Glomerular visceral epithelial cell (primary cell): ENCODE measurements at regions not wholly inside any gene's neighbourhood (a gene's known extent, or its start where the extent isn't known, plus 50 kb on each side); places are given as distances from the start of the nearest gene placed in this dataset.
"Not testable (repeated sequence)": the region's sequence is repeated elsewhere in the genome, so short reads cannot be mapped to it uniquely, and the experiment has no call there.

Experiments used
- DNase-seq: peaks from one replicate; pipeline ENCODE4 v3.0.0-alpha.2; 2016; ENCODE audit errors: extremely low spot score

DNA sequence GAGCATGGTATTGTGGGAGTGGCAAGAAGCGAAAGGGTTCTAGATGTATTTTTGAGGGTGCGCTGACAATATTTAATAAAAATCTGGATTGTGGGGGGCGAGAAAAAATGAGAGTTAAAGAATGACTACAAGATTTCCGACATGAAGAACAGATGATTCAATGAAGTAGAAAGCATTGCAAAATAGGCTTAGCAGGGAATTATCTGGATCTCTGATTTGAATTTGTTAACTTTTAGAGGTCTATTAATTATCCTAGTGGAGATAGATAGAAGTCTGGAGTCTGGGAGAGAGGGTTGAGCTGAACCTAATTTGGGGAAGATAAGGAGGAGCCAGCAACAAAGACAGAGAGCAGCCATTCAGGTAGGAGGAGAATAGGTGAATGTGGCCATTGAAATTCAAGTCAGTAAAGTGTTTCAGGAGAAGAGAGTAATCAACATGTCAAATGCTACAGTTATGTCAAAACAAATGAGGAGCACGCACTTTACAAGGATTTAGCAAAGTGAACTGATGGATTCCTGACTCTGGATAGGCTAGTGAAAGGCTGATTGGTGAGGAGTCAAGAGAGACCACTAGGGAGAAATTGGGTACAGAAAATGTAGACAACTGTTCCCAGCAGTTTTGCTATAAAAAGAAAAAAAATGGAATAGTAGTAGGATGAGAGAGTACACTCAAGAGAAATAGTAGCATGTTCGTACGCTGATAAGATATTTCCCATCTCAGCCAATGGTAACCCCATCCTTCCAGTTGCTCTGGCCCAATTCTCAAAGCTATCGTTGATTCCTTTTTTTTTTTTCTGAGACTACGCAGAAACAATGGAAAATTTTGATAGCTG, 393.2 kb upstream of the CXADR start:
- no peak for DNase-seq

DNA sequence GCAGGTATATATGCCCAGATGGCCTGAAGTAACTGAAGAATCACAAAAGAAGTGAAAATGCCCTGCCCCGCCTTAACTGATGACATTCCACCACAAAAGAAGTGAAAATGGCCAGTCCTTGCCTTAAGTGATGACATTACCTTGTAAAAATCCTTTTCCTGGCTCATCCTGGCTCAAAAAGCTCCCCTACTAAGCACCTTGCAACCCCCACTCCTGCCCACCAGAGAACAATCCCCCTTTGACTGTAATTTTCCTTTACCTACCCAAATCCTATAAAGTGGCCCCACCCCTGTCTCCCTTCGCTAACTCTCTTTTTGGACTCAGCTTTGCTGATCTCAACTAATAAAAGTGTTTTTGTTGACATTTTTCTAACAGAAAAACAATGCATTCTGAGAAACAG, 385.4 kb upstream of the CXADR start:
- DNase-seq = not testable (repeated sequence)

DNA sequence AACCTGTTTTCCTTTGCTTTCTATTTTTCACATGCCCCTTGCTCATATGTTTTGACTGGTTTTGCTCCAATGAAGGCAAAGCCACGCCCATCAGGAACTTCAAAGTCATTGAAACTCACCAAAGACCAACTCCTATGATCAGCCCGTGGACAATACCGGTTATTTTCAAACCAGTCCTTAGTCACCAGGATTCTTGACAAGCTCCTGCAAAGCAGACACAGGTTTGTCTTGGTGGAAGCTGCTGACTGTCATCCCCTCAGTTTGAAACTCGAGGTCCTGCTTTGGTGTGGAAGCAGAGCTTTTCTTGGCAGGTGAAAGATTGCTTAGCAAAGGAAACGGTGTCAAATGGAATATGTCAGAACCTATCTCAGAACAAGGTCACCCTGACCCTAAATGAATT, 384.7 kb upstream of the CXADR start:
- no peak for DNase-seq

DNA sequence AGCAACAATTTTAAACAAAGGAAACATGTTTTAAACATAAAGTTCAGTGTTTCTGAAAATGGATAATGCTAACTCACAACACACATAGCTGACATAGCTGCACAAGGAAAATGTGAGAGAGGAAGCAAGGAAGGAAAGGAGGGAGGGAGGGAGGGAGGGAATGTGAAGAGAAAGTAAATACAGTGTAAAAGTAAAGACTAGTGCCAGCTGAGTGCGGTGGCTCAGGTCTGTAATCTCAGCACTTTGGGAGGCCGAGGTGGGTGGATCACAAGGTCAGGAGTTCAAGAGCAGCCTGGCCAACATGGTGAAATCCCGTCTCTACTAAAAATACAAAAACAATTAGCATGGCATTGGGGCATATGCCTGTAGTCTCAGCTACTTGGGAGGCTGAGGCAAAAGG, 373.7 kb upstream of the CXADR start:
- DNase-seq = not testable (repeated sequence)

DNA sequence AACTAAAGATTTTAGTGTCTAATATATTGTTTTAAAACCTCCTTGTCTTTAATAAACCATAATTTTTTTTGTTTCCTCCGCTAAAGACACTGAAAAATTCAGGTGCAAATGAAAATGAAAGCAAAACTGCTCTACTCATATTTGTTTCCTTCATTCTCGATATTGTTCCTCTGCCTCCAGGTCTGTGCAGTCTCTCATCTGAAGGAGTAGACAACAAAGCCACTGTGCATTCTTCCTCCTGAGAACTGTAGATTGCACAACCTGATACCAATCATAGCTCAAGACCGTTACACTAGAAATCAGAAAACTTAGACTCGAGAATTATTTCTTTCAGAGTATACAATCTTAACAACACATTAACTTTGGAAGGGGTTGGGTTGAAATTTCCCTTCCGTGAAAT, 373.1 kb upstream of the CXADR start:
- no peak for DNase-seq

DNA sequence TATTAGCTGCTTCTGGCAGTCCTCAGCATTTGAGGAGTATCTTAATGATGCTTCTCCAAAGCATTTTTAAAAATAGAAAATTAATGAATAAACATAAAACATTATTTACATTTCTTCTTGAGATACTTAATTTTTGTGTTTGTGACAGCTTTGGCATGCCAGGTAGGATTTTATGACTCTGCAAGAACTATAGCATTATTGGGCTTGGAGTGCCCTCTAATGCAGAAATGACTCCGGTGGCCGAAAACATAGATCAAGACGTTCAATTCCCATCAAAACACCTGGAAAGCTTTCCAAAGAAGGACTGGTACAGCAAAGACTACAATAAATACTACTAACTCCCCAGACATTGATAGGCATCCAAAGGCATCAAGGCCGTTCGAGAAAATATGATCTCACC, 366.4 kb upstream of the CXADR start:
- DNase-seq = no peak

DNA sequence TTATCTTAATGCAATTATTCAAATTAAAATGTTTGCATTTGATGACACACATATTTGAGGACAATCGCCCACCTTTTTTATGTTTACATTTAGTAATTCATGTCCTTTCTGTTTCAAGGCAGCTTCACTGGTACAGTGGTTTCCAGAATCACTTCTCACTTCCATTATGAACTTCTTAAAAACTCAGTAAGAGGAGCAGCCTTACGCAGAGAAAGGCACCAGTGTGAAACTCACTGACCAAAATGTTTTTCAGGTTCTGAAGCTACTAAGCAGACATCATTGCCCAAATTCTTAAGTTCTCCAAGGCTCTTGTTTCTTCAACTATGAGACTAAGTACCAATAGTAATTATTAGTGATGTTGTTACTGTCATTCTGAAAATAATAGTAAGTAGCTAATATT, 353.1 kb upstream of the CXADR start:
- DNase-seq = no peak

DNA sequence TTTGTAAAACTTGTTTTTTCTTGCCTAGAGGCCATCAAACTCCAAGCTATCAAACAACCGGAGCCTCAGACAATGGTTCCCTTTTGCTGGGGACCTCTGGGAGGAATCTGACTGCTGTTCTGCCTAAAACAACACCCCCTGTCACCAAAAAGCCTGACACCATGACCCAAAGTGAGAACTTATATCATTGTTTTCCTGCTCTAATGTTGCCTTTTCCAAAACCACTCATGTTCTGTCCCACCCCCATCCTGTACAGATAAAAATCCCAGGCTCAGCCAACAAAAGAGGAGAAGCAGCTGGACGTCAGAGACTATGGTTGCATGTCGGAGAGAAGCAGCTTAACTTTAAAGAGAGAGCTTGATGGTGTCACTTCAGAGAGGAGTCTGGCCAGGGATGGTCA, 327.2 kb upstream of the CXADR start:
- DNase-seq = no peak

DNA sequence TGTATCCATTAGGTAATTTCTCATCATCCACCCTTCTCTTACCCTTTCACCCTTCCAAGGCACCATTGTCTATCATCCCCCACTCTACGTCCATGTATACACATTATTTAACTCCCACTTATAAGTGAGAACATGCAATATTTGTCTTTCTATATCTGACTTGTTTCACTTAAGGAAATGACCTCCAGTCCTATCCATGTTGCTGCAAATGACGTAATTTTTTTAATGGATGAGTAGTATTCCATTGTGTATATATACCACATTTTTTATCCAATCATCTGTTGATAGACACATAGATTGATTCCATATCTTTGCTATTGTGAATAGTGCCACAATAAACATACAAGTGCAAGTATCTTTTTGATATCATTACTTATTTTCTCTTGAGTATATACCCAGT, 322.9 kb upstream of the CXADR start:
- DNase-seq = no peak

DNA sequence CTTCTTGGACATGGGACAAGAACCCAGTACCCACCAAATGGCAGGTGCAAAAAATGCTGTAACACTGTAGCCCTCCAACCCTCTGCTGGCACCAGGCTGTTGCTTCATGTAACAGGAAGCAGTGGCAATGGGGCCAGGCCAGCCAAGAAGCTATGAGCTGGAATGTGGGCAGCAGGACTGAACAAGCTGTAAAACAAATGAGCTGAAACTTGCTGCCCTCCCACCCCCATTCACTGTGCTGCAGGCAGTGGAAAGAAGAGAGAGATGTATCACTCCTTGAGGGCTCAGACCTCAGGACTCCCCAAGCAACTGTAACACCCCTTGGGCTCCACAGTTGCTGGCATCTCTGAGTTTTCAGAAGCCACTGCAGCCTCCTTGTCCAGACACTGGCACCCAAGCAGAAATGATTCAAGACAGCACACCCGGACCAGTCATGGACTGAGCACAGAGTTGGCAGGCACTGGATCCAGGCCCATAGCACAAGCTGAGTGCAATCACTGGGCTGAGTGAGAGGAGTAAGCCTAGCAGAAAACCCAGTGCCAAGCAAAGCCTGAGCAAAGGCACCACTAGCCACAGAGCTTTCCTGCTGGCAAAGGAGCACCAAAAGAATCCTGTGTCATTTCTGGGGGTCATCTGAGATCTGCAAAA, 321.4 kb upstream of the CXADR start:
- DNase-seq = no peak

DNA sequence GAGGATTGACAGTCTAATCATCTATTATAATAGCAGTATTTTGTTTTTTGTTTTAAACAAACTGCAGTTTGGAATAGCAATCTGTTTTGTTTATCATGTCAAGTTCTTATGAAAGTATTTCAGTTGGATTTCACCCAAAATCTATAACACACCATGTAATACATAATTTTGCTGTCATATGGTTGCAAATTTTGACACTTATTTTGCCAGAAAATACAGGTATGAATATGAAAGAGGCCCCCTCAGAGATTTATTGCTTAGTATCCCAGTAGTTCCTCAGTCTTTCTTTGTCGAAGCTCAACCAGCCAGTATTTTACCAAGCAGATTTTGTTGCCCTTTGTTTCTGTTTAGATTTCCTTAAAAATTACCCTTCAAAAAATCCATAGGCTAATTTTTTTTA, 317.5 kb upstream of the CXADR start:
- DNase-seq = no peak

DNA sequence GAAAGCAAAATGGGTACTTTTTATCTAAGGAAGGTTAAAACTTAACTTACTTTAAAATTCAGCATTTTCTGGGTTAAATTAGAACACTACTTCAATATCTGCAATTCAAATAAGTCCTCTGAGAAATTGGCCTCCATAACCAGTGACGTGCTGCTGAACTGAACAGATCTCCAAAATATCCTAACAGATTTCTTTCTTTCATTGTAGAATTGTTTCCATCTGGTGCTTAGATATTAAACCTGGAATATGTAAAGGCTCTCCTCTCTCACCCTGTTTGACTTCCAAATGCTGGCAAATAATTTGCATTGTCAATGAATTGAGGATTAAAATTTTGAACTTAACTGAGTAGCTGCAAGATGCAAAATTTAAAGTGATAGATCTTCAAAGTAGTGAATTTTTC, 316.9 kb upstream of the CXADR start:
- no peak for DNase-seq

DNA sequence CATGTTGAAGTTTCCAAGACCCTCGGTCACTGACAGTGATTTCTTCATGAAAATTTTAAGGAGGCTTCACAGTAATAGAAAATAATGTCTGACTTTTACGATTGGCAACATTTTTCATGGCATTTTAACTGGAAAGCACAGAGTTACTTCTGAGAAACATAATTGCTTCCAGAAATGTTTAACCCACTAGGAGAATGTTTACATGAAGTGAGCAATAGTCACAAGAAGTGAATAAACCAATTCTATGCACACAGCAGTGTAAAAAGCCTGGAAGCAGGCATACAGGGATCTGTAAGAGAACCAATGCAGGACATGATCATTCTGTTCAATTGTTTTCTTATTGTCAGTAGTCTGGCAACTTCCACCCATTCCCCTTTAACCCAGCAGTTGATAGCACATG, 316.2 kb upstream of the CXADR start:
- no peak for DNase-seq

DNA sequence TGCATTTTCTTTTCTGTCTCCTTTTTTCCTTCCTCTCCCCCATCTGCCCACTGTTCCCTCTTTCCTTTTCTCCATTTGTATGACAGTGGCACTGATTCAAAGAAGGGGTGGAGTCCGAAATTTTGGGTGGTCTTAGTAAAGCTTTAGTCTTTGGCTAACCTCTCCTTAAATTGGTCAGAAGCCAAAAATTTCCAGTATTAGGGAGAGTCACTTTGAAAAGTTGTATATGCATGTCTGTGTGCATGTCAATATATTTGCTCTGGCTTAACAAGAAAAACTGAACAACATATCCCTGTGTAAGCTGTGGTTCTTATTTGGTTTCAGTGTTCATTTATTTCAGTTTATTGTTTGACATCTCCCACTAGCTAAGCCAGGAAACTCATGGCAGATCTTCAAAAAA, 314.8 kb upstream of the CXADR start:
- DNase-seq = no peak

DNA sequence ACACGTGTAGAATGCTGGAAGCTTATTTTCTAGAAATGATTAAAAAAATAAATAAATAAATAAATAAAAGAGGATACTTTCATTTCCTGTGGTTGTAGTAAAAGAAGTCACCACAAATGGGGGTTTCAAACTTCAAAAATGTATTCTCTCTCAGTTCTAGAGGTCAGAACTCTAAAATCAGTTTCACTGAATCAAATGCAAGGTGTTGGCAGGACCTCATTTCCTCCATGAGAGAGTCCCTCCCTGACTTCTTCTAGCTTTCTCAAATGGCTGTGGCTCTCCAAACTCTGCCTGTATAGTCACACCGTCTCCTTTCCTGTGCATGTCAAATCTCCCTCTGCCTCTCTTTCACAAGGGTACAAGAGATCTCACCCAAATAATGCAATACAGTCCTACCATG, 312.6 kb upstream of the CXADR start:
- DNase-seq = no peak

DNA sequence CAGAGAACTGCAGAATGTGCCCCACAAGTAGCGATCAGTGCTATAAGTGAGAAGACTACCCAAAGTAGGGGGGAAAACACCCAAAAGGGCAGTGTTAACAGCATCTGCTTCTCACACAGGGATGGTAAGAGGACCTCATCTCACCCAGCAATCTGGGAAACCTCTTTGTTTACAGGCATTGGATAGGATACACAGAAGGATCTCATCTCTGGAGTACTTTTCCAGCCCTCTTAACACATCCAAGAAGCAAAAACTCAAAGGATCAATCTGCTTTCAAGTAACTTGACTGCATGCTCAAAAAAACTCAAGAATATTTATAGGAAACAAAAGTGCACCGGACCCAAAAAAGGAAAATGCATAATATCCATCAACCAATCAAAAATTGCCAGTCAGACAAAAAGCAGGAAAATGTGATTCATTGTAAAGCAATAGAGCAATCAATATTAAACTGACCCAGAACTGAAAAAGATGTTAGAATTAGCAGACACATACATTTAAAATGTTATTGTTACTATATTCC, 311.0 kb upstream of the CXADR start:
- DNase-seq = no peak

DNA sequence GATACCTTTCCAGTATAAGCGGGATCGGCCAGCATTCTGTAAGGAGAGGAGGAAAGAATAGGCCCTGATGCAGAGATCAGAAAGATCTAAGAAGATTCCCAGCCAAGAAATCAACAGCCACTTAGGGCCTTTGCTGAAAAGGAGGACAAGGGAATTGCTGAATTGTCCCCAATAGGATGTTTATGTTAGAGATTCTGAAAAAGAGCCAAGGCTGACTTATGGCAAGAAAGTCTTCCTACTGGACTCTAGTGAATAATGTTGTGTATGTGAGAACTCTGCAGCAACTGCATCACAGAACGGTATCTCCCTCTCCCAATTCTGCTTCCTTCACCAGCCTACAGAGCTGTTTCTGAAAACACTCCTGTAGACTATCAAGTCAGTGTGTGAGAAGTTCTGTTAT, 298.0 kb upstream of the CXADR start:
- DNase-seq = no peak

DNA sequence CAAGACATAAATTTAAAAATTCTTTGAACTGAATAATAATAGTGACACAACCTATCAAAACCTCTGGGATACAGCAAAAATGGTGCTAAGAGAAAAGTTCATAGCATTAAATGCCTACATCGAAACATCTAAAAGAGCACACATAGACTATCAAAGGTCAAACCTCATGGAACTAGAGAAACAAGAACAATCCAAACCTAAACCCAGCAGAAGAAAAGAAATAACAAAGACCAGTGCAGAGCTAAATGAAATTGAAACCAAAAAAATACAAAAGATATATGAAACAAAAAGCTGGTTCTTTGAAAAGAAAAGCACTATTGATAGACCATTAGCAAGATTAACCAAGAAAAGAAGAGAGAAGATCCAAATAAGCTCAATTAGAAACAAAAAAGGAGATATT, 293.8 kb upstream of the CXADR start:
- not testable (repeated sequence) for DNase-seq

DNA sequence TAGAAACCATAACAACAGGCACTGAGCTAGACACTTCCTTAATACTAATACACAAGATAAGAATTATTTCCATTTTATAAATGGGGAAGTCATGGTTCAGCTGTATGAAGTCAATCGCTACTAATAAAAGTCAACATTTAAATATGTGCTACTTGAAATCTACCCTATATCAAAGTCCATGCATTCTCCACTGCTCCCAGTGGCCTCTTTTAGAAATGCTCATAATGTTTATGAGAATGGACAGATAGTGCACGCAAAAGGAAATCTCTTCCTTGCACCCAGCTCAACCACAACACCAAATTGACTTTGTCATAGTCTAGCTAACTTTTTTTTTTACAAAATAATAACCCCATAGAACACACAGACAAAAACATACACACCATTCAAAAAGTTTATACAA, 281.7 kb upstream of the CXADR start:
- DNase-seq = no peak

DNA sequence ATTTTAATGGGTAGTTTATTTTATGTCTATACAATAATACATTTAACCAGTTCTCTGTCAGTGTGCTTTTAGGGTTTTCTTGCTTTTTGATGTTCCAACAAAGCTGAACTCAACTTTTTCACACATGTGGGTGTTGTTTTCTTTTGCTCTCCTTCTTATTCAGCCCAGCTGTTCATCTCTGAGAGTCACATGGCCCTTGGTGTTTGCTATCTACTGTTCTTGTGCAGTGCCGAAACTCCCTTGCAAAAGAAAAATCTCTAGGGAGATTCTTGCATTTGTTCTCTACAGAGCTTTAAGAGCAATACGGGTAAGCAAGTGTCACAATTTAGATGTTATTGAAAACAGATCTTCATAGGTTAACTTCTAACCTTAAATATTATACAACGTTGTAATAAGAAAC, 281.1 kb upstream of the CXADR start:
- DNase-seq = no peak

DNA sequence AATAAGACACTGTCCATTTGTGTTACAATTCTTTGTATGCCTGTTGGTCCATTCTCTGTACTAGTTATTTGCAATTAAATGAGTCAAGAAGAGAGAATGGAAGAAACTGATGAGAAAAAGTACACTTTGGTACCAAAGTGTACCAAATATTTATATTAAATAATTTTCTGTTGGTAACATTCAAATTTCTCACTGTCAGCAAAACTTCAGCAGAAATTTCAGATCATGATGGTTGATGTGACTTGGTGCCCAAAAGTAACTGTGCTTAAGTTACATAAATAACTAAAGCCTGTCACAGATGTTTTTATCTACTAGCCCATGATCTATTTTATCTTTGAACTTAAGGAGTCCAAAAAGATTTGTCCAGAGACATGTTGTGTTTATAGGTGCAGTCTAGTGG, 274.4 kb upstream of the CXADR start:
- no peak for DNase-seq

DNA sequence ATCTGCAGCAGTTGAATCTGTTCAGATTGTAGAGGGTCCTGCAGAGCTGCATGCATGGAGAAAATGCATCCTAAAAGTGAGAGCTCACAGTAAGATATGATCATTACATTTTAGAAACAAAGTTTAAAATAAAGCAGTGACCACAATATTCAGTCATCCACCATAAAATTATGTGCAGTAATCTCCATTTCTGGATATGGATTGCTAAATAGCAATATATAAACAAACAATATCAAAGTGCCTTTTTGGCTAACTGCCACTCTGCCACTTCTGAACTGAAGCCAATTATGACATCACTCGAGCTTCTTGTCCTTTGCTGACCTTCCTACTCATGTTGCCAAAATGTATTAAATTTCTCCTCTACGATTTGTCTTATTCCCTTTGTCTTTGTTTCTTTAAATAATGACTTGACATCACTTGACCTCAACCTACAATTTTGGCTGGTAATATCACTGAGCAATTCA, 262.0 kb upstream of the CXADR start:
- DNase-seq = no peak

DNA sequence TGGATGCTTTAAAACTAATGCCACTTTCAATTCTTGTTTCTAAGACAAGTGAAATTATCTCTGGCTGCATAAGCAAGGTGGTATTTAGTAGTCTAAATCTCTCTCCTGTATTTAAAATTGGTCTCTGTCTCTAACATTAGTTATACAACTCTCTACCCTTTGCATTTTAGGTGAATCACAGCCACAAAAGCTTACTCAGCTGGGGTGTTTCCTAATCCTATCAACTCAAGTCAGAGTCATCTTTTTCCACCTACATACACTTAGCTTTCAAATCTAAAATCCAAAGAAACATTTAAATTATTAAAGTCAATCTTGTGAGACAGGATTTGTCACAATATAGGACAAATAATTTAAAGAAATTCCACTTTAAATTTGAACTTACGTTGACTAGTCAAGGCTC, 255.1 kb upstream of the CXADR start:
- DNase-seq = no peak
